ENCODE measurements at regions not wholly inside any gene's neighbourhood (a gene's known extent, or its start where the extent isn't known, plus 50 kb on each side); places are given as distances from the start of the nearest gene placed in this dataset.
"Not testable (repeated sequence)": the region's sequence is repeated elsewhere in the genome, so short reads cannot be mapped to it uniquely, and the experiment has no call there.

GRCh38 chr18:59848002-59848401 lies 51.8 kb upstream of the PMAIP1 start:
- in situ Hi-C loops (cut with MboI; ENCODE audit: low pct_ligation_motif_present in 1 of 4, low pct_unique_long_range_greater_than_20kb in 1 of 4, low sequenced_read_pairs in 3 of 4) = loop anchor here in 3 of 4 donors (25.0 kb wide), 2 partner anchors 139 to 714 kb away; no protein-coding TSS in a partner anchor
- H3K4me3 ChIP-seq = no peak overlapping the region
- 51% methylated on average over 4 of the region's 4 CpGs; no CpG with 5 or more reads in 1 of the 2 donors for WGBS, 2 donors (ENCODE audit: low coverage in 1 of 2)

GRCh38 chr18:59847491-59847846 lies 52.3 kb upstream of the PMAIP1 start:
- H3K27me3 ChIP-seq; H3K9me3 ChIP-seq; DNase-seq; H3K36me3 ChIP-seq; intact Hi-C loops (cut with DNase I; ENCODE audit: low total_unique reads); H3K4me3 ChIP-seq: not testable (repeated sequence)
- Histone ChIP-seq H3K4me1 (peaks cover 0 to 13% (median 8%) of the 10 kb centered on the region in 4 donors), H3K27ac (peak overlapping the region in 1 of 4 donors; percentile 43)
- WGBS, 2 donors (ENCODE audit: low coverage in 1 of 2) = 58 to 84% methylated on average over 4 to 5 of the region's 5 CpGs
- in situ Hi-C loops (cut with MboI; ENCODE audit: low pct_ligation_motif_present in 1 of 4, low pct_unique_long_range_greater_than_20kb in 1 of 4, low sequenced_read_pairs in 3 of 4) = loop anchor here in 3 of 4 donors (25.0 kb wide), 2 partner anchors 140 to 715 kb away; no protein-coding TSS in a partner anchor

More at GRCh38 chr18:59848002-59848401, 51.8 kb upstream of the PMAIP1 start:
- DNase-seq = no peak
- no peaks in the 10 kb centered on the region for H3K27me3 ChIP-seq
- intact Hi-C loops (cut with DNase I; ENCODE audit: low total_unique reads) = no loop called here
- no peaks in the 10 kb centered on the region for H3K36me3 ChIP-seq
- TF ChIP-seq POLR2A (IDR thresholded peaks at IDR 0.05) = no peak
- TF ChIP-seq CTCF (IDR thresholded peaks at IDR 0.05) = no peak
- no peak for TF ChIP-seq POLR2AphosphoS5 (IDR thresholded peaks at IDR 0.05)
- no peak for TF ChIP-seq EP300 (IDR thresholded peaks at IDR 0.05; ENCODE audit: low read depth)
- peaks cover 0 to 13% (median 8%) of the 10 kb centered on the region in 4 donors for H3K4me1 ChIP-seq
- H3K27ac ChIP-seq = no peak overlapping the region
- H3K9me3 ChIP-seq = no peaks in the 10 kb centered on the region

- Histone ChIP-seq H3K4me1 (peaks cover 0 to 13% (median 8%) of the 10 kb centered on the region in 4 donors), H3K4me3 (no peak overlapping the region), H3K36me3 (no peaks in the 10 kb centered on the region), H3K27ac (peak overlapping the region in 1 of 4 donors; percentile 43), H3K27me3 (no peaks in the 10 kb centered on the region), H3K9me3 (no peaks in the 10 kb centered on the region)
- peak; percentile 80 for DNase-seq
- intact Hi-C loops (cut with DNase I; ENCODE audit: low total_unique reads) (no loop called here), in situ Hi-C loops (cut with MboI; ENCODE audit: low pct_ligation_motif_present in 1 of 4, low pct_unique_long_range_greater_than_20kb in 1 of 4, low sequenced_read_pairs in 3 of 4) (loop anchor here in 3 of 4 donors (25.0 kb wide), 2 partner anchors 140 to 715 kb away; no protein-coding TSS in a partner anchor)
- TF ChIP-seq POLR2A (IDR thresholded peaks at IDR 0.05) = no peak
- TF ChIP-seq EP300 (IDR thresholded peaks at IDR 0.05; ENCODE audit: low read depth) = no peak
- peak in 1 of 3 donors; percentile 22 for TF ChIP-seq POLR2AphosphoS5 (IDR thresholded peaks at IDR 0.05)
- WGBS, 2 donors (ENCODE audit: low coverage in 1 of 2) = 51 to 62% methylated on average over 6 to 9 of the region's 9 CpGs
Observed at GRCh38 chr18:59846814-59847490, 52.8 kb upstream of the PMAIP1 start.

GRCh38 chr18:59842947-59843346 lies 56.8 kb upstream of the PMAIP1 start:
- WGBS, 2 donors (ENCODE audit: low coverage in 1 of 2) = 87 to 91% methylated on average over 4 of the region's 4 CpGs
- H3K36me3 ChIP-seq = no peaks in the 10 kb centered on the region
- H3K9me3 ChIP-seq = no peaks in the 10 kb centered on the region
- intact Hi-C loops (cut with DNase I; ENCODE audit: low total_unique reads) (no loop called here), in situ Hi-C loops (cut with MboI; ENCODE audit: low pct_ligation_motif_present in 1 of 4, low pct_unique_long_range_greater_than_20kb in 1 of 4, low sequenced_read_pairs in 3 of 4) (loop anchor here in 3 of 4 donors (25.0 kb wide), 2 partner anchors 144 to 719 kb away; no protein-coding TSS in a partner anchor)
- no peak overlapping the region for H3K4me3 ChIP-seq
- peaks cover 0 to 13% (median 8%) of the 10 kb centered on the region in 4 donors for H3K4me1 ChIP-seq
- TF ChIP-seq EP300 (IDR thresholded peaks at IDR 0.05; ENCODE audit: low read depth) (no peak), POLR2AphosphoS5 (IDR thresholded peaks at IDR 0.05) (no peak), POLR2A (IDR thresholded peaks at IDR 0.05) (no peak), CTCF (IDR thresholded peaks at IDR 0.05) (no peak)
- H3K27ac ChIP-seq = no peak overlapping the region
- no peaks in the 10 kb centered on the region for H3K27me3 ChIP-seq
- no peak for DNase-seq

GRCh38 chr18:59839931-59840685 lies 59.7 kb upstream of the PMAIP1 start:
- Histone ChIP-seq H3K27ac (no peak overlapping the region), H3K9me3 (no peaks in the 10 kb centered on the region), H3K36me3 (no peaks in the 10 kb centered on the region), H3K4me3 (no peak overlapping the region), H3K27me3 (no peaks in the 10 kb centered on the region), H3K4me1 (no peaks in the 10 kb centered on the region)
- WGBS, 2 donors (ENCODE audit: low coverage in 1 of 2) = 60 to 61% methylated on average over 4 to 5 of the region's 5 CpGs
- in situ Hi-C loops (cut with MboI; ENCODE audit: low pct_ligation_motif_present in 1 of 4, low pct_unique_long_range_greater_than_20kb in 1 of 4, low sequenced_read_pairs in 3 of 4) = loop anchor here in 3 of 4 donors (10.0 to 25.0 kb wide), 3 partner anchors 147 to 722 kb away; no protein-coding TSS in a partner anchor
- intact Hi-C loops (cut with DNase I; ENCODE audit: low total_unique reads) = no loop called here
- TF ChIP-seq POLR2AphosphoS5 (IDR thresholded peaks at IDR 0.05) (no peak), EP300 (IDR thresholded peaks at IDR 0.05; ENCODE audit: low read depth) (no peak), POLR2A (IDR thresholded peaks at IDR 0.05) (no peak), CTCF (IDR thresholded peaks at IDR 0.05) (no peak)
- no peak for DNase-seq
